ENCODE measurements at regions not wholly inside any gene's neighbourhood (a gene's known extent, or its start where the extent isn't known, plus 50 kb on each side); places are given as distances from the start of the nearest gene placed in this dataset.

GRCh38 chrX:4197971-4198370, 484.5 kb upstream of the PRKX start:
- TF ChIP-seq POLR2AphosphoS5 (IDR thresholded peaks at IDR 0.05; ENCODE audit: low read depth) (no peak), EZH2 (IDR thresholded peaks at IDR 0.05; ENCODE audit: low read depth, unreplicated experiment) (no peak)
- TF ChIP-seq, protein P1, sequence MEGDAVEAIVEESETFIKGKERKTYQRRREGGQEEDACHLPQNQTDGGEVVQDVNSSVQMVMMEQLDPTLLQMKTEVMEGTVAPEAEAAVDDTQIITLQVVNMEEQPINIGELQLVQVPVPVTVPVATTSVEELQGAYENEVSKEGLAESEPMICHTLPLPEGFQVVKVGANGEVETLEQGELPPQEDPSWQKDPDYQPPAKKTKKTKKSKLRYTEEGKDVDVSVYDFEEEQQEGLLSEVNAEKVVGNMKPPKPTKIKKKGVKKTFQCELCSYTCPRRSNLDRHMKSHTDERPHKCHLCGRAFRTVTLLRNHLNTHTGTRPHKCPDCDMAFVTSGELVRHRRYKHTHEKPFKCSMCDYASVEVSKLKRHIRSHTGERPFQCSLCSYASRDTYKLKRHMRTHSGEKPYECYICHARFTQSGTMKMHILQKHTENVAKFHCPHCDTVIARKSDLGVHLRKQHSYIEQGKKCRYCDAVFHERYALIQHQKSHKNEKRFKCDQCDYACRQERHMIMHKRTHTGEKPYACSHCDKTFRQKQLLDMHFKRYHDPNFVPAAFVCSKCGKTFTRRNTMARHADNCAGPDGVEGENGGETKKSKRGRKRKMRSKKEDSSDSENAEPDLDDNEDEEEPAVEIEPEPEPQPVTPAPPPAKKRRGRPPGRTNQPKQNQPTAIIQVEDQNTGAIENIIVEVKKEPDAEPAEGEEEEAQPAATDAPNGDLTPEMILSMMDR (conservative IDR thresholded peaks at IDR 0.05; ENCODE audit: low read depth in 2 of 2), result no peak
